ENCODE measurements at regions not wholly inside any gene's neighbourhood (a gene's known extent, or its start where the extent isn't known, plus 50 kb on each side); places are given as distances from the start of the nearest gene placed in this dataset.

- no peak for TF ChIP-seq POLR2A (IDR thresholded peaks at IDR 0.05; ENCODE audit: low read depth, low read length)
- no peak for TF ChIP-seq CTCF (conservative IDR thresholded peaks at IDR 0.05; ENCODE audit: low read depth, low read length)
- TF ChIP-seq RFX5 (IDR thresholded peaks at IDR 0.05; ENCODE audit: low read depth, low read length), result no peak
- no peak for TF ChIP-seq BHLHE40 (IDR thresholded peaks at IDR 0.05; ENCODE audit: low read depth, low read length)
- no peak for TF ChIP-seq RAD21 (IDR thresholded peaks at IDR 0.05; ENCODE audit: low read length)
Observed at GRCh38 chr7:51606601-51607154, 290.1 kb upstream of the COBL start.
